Gastroesophageal sphincter (tissue), 3 donors: ENCODE measurements at regions not wholly inside any gene's neighbourhood (a gene's known extent, or its start where the extent isn't known, plus 50 kb on each side); places are given as distances from the start of the nearest gene placed in this dataset.

Source experiments
- CTCF ChIP-seq, 4 experiments: fragments of 200-600 bp in 2 of 4; fragments of 450-650 bp in 2 of 4; sonication (generic) in 1 of 4; IDR thresholded peaks; one replicate each; pipeline ENCODE4 v1.5.1; 2017 to 2019; ENCODE audit warnings: antibody characterized with exemption in 4 of 4, mild to moderate bottlenecking in 2 of 4, moderate library complexity in 2 of 4
- EP300 ChIP-seq: sonication (generic); formaldehyde crosslinking; IDR thresholded peaks from one replicate; pipeline ENCODE4 v1.6.1; 2017; ENCODE audit warnings: antibody characterized with exemption, mild to moderate bottlenecking
- POLR2A ChIP-seq, 2 donors: fragments of 450-650 bp; IDR thresholded peaks; one replicate each; pipeline ENCODE4 v1.6.1; 2017; ENCODE audit warnings: antibody characterized with exemption in 2 of 2, mild to moderate bottlenecking in 2 of 2, moderate library complexity in 1 of 2
- POLR2AphosphoS5 ChIP-seq: sonication (generic); formaldehyde crosslinking; IDR thresholded peaks from one replicate; pipeline ENCODE4 v1.6.1; 2017; ENCODE audit warnings: antibody characterized with exemption

DNA sequence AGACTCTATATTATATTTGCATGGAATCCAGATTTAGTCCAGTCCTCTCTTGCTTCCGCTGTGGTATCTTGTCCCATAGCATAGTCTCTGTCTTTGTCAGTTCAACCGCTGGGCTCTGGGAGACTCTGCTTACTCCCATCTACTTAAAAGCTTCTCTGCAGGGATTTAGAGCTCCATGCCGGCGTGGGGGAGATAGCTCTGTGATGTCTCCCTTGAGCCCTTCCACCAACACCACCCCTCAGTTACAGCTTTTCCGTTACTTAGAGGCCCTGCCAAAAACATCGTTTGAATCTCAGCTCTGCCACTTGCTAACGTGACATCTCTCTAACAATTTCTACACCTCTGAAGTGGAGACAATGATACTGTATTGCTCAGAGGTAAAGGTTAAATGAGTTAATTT, 306.1 kb upstream of the ZNF608 start:
- TF ChIP-seq CTCF (IDR thresholded peaks at IDR 0.05) = no peak
- no peak for TF ChIP-seq EP300
- no peak for TF ChIP-seq POLR2AphosphoS5
- TF ChIP-seq POLR2A (IDR thresholded peaks at IDR 0.05) = no peak
